ENCODE measurements at regions not wholly inside any gene's neighbourhood (a gene's known extent, or its start where the extent isn't known, plus 50 kb on each side); places are given as distances from the start of the nearest gene placed in this dataset.
A peak's percentile ranks its signal among the peaks of the same experiment; 100 is the strongest.

DNA sequence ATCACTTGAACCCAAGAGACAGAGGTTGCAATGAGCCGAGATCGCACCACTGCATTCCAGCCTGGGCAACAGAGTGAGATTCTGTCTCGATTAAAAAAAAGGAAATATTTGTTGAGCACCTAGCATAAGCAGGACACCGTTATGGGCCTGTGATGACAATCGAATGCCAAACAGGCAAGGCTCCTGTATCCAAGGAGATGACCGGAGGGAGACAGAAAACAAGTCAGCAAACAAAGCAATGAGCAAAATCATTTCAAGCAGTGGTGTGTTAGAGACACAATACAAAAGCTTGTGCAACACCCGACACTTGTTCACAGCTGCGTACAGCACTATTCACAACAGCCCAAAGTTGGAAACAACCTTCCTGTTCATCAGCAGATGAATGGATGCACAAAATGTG lies 87.1 kb upstream of the CPEB4 start:
- no peak for DNase-seq (ENCODE audit: low read depth)

DNA sequence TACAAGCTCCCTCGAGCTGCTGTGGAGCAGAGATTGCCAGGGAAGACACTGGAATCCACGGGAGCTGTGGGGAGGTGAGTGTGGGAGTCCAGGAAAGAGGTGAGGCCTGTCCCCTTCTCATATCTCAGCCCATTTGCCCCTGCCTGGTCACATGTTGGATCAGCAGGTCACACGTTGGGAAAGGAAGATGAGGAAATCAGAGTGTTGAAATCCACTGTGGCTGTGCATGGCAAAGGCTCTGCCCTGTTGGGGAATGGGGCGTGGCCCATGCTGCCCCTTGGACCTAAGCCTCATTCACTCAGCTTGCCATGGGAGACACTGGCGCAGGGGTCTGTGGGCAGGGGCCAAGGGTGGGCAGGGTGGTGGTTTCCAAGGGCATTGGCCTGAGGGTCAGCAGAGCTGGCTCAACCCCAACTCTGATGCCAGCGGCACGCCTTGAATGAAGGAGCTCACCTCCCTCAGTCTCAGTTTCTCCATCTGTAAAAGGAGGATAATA lies 85.4 kb upstream of the CPEB4 start:
- peak; percentile 39 for DNase-seq (ENCODE audit: low read depth)

DNA sequence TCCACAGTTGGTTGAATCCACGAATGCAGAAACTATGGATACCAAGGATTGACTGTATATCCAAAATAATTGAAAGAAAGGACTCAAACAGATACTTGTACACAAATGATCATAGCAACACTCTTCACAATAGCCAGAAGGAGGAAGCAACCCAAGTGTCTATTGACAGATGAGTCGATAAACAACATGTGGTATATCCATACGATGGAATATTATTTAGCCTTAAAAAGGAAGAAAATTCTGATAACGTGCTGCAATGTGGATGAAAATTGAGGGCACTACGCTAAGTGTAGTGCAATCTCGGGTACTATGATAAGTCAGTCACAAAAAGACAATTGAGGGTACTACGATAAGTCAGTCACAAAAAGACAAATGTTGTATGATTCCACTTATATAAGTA lies 83.6 kb upstream of the CPEB4 start:
- no peak for DNase-seq (ENCODE audit: low read depth)

- no peak for DNase-seq (ENCODE audit: low read depth)
Measured at GRCh38 chr5:173806270-173807035, 81.7 kb upstream of the CPEB4 start.

DNA sequence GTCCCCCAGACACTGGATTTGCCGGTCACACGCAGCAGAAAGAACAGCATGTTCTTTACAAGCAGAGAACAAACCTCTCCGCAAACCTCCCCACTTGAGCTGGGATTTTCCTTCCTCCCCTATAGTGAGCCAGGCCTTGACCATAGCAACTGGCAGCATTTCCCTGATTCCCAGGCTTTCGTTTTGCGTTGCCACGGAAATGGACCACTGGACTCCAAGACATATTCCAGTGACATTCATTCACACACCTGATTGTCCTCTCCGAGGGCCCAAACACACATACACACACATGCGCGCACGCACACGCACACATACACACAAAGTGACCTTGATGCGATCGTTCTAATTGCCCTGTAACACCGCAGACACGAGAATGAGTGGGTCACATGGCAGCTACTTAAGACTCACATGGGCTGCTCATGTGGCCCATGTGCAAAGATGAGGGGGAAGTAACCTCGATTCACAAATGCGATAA lies 80.9 kb upstream of the CPEB4 start:
- DNase-seq (ENCODE audit: low read depth): no peak

DNA sequence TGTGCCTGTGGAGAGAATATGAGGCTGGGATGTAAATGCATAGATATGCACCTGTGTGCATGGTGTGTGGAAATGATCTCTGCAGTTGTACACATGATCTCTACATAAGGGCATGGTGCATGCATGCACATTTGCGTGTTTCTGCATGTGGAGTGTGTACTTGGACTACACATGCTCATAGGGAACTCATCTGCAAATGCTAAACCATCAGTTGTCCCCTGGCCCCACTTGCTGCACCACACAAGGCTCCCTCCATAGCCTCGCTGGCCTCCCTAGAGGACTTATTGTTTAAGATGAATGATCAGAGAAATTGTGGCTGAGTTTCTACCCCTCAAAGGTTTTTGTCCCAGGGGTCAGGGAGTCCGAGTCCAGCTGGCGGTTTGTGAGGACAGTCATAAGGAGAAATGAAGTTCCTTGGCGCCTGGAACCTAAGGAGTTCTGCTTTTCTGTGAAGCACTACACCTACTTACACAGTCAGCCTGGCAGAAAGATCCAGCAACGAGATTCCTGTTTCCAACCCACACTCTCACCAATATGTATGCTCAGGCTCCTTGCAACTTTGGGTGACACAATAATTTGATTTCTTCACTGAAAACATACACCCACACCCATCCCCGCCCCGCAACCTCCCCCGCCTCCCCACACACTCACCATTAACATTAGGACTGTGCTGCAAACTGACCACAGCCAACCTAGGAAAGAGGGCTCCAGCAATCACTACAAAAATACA lies 79.9 kb upstream of the CPEB4 start:
- no peak for DNase-seq (ENCODE audit: low read depth)

GRCh38 chr5:173809014-173809413 lies 79.1 kb upstream of the CPEB4 start:
- no peak for DNase-seq (ENCODE audit: low read depth)

- DNase-seq (ENCODE audit: low read depth): peak; percentile 80
Measured at GRCh38 chr5:173812811-173813550, 75.2 kb upstream of the CPEB4 start.

DNA sequence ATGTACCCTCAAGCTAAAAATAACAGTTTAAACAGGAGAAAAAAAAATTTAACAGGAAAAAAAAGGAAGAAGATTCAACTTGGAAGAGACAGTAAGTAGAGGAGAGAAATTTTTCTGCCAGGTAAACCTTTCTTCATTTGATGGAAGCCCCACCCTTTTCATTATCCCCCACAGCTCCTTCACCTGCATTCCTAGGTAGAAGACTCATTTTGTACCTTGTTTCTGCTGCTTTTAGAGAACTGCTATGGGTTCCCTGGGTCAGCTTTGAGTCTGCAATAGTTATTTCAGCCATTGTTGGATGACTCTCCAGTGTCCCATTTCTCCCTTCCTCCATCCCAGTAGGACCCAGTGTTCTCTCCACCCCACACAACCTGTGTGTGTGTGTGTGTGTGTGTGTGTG lies 74.1 kb upstream of the CPEB4 start:
- no peak for DNase-seq (ENCODE audit: low read depth)

DNA sequence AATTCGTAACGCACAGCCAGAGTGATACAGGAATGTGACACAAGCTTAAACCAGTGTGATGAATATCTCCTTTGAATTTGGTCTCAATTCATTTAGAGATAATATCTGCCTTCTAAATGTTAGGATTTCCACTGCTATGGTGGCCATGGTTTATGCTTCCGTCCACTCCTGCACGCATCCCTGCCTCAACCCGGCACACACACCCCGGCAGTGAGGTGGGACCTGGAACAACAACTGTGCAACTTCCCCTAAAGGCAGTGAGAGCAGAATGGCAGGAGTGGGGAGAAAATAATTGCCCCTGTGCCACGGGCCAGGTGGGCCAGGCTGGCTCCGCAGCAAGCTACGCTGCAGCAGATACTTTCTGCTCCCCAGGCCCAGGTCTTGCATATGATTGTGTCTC lies 72.6 kb upstream of the CPEB4 start:
- DNase-seq (ENCODE audit: low read depth): no peak

DNA sequence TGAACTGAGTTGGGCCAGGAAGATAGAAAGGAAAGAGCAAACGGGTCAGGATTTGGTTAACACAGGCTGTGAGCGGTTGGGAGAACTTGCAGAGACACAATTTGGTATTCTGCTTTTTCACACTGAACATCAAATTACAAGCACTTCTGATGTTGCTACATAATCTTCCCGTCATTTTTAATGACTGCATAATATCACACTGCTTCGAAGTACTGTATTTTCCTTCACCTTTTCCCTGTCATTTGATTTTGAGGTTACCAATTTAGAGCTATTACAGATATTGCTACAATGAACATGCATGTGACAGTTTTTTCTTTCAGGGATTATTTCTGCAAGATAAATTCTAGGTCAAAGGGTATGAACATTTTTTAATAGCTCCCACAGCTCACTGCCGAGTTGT lies 71.4 kb upstream of the CPEB4 start:
- DNase-seq (ENCODE audit: low read depth): no peak

DNA sequence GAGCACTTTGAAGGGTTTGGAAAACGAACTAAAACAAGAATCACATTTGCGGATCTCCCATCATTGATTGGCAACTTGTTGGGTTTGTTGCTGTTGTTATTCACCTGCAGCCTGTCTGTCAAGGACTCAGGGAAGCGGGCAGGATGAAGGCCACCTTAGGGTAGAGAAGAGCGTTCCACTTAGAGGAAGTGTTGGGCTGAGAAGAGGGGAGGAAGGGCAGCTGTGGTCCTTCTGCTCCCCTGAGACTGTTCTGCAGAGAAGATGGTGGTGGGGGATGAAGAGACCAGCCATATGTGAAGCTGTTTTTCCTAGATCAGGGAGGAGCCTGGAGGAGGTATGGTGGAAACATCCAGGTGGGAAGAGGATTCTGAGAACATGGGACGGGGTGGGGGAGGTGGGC lies 70.6 kb upstream of the CPEB4 start:
- DNase-seq (ENCODE audit: low read depth): no peak

DNA sequence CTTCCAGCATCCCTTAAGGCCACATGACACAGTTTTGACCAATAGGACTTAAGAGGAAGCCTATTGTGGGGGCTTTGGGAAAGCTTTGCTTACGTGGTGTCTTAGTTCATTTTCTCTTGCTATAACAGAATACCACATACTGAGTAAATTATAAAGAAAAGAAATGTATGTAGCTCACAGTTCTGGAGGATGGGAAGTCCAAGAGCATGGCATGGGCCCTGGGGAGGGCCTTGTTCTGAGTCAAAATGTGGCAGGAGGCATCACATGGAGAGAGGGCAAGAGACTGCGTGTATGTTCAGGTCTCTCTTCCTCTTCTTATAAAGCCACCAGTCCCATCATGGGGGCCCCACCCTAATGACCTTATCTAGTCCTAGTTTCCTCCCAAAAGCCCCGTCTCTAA lies 68.6 kb upstream of the CPEB4 start:
- no peak for DNase-seq (ENCODE audit: low read depth)

GRCh38 chr5:173823274-173823644 lies 64.9 kb upstream of the CPEB4 start:
- DNase-seq (ENCODE audit: low read depth): no peak

DNA sequence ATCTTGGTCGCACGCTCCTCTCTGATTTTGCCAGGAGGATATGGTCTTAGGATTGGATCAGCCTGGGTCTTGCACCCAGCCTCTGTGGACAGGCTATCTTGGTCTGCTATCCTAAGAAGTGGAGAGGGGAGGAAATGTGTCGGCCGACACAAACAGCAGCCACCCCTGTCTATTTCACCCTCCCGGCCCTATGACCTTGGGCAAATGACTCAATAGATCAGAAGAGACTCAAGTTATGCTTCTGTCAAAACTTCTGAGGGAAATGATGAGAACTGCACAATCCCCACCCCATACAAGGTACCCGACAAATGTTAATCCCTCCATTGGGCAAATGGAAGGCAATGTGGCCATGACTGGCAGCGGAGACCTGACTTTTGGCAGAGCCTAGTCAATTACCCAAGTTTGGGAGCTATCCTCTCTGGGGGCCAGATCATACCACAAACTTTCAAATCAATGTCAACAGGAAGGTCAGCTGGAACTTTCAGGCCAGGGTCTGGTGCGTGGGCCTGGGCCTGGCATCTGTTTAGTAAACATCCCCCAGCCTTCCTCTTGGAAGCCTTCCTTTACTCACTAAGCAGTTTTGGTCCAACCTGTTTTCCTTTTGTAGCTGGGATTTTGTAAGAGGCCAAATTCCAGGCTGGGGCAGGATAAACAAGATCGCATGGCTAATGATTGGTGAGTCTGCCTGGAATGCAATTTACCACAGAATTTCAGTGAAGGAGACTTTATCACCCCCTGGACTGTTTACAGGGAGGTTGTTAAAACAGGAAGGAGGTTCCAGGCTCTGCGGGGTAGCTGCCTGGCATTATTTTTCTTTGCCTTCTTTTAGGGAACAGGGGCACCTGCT lies 64.2 kb upstream of the CPEB4 start:
- peak; percentile 94 for DNase-seq (ENCODE audit: low read depth)

DNA sequence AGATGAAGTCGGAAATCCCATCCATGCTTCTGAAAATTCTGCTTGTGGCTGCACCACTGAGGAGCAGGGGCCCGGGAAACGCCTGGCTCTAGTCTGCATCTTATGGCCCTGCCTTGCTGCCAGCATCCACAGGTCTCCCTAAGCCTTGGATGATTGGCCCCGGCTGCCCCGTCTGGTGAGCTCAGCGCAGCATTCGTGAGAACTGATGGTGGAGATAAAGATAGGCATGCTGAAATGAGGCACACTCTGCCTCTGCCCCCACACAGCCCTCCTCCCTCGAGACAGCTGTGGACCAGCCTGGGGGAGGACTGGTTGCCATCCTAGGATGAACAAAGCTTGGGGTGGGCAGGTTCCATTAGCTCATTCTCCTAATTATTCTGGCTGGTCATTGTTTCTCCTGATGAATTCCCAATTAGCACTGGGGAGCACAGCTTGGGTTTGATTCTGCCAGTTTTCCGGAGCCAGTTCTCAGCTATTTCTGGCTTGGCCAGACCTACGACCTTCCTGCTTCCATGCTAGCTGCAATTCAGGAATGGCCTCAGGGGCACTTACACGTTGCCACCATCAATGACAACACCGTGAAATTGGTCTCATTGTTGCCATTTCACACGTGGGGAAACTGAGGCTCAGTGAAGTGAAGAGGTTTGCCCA lies 62.8 kb upstream of the CPEB4 start:
- DNase-seq (ENCODE audit: low read depth): peak; percentile 90

GRCh38 chr5:173826086-173826427 lies 62.1 kb upstream of the CPEB4 start:
- no peak for DNase-seq (ENCODE audit: low read depth)

DNA sequence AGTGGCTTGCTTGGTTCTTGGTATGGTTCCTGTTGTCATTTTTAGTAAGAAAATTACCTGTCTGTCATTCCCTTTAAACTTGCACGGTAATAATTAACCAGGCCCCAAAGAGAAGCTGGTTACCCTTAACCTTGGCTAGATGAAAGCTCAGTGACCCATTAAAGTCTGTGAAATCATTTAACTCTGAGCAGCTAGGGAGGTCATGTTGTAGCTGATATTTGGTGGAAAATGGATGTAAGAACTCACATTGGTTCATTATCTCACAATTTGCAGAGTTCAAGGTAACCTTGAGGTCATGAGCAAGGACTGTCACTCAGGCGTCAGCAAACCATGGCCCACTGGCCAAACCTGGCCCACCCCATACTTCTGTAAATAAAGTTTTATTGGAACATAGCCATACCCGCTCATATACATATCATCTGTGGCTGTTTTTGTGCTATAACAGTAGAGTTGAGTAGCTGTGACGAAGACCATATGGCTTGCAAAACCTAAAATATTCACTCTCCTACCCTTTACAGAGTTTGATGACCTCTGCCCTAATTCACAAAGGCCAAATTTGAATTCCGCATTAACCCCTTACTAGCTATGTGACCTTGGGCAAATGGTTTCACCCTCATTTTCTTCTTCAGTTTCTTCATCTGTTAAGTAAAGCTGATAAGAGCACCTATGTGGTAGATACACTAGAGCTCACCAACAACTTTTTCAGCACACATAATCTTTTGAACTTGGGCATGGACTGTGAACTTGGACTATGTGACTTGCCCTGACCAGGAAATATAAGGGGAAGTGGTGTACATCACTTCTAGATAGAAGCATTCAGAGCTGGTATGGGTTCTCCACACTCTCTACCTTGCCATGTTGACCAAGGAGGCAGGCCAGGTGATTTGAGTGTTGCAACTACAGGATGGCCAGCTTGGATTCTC lies 61.5 kb upstream of the CPEB4 start:
- no peak for DNase-seq (ENCODE audit: low read depth)

DNA sequence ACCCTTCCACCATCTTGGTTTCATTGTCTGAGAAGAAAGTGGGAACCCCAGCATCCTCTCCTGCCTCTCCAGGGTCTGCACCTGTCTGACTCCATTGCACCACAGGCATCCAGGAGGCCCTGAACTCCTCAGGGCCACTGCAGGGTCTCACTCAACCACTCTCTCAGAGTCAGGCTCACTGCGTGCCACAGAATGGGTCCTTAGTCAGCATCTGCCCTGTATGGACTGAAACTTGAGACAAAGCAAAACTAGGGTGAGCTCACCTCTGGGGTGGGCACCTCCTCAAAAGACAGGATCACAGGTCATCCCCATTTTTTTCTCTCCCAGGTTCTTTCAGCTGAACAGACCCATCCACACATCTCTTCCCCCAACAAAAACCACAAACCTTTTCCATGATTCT lies 59.2 kb upstream of the CPEB4 start:
- DNase-seq (ENCODE audit: low read depth): no peak

- peak; percentile 51 for DNase-seq (ENCODE audit: low read depth)
Measured at GRCh38 chr5:173829826-173830225, 58.3 kb upstream of the CPEB4 start.
